ENCODE measurements at regions not wholly inside any gene's neighbourhood (a gene's known extent, or its start where the extent isn't known, plus 50 kb on each side); places are given as distances from the start of the nearest gene placed in this dataset.

- TF ChIP-seq POLR2A (IDR thresholded peaks at IDR 0.05), result no peak
- no peak for TF ChIP-seq CTCF (IDR thresholded peaks at IDR 0.05)
- Histone ChIP-seq H3K4me1 (peaks cover 9 to 77% (median 18%) of the 10 kb centered on the region in 3 donors), H3K27me3 (peaks cover 0 to 7% (median 0%) of the 10 kb centered on the region in 4 donors), H3K36me3 (no peaks in the 10 kb centered on the region), H3K9me3 (no peaks in the 10 kb centered on the region), H3K27ac (no peak overlapping the region), H3K4me3 (no peak overlapping the region)
- no peak for DNase-seq
- 61 to 80% methylated on average over 8 to 9 of the region's 14 CpGs for WGBS, 2 donors
- intact Hi-C loops (cut with DNase I), result no loop called here
Observed at GRCh38 chr20:48197066-48197465, 411.8 kb upstream of the SULF2 start.

DNA sequence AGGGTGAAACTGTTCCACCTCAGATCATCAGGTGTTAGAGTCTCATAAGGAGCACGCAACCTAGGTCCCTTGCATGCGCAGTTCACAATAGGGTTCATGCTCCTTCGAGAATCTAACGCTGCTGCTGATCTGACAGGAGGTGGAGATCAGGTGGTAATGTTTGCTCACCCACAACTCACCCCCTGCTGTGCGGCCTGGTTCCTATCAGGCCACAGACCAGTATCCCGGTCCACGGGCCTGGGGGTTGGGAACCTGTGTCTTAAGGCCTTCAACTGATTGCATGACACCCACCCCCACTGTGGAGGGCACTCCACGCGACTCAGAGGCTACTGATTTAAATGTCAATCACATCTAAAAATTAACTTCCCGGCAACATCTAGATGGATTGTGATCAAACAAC lies 411.2 kb upstream of the SULF2 start:
- Histone ChIP-seq H3K9me3 (no peaks in the 10 kb centered on the region), H3K36me3 (no peaks in the 10 kb centered on the region), H3K4me3 (no peak overlapping the region), H3K4me1 (peaks cover 10 to 82% (median 20%) of the 10 kb centered on the region in 3 donors), H3K27ac (no peak overlapping the region), H3K27me3 (peaks cover 0 to 7% (median 0%) of the 10 kb centered on the region in 4 donors)
- WGBS, 2 donors, result 80 to 83% methylated on average over 1 of the region's 10 CpGs
- no peak for TF ChIP-seq POLR2A (IDR thresholded peaks at IDR 0.05)
- intact Hi-C loops (cut with DNase I), result no loop called here
- no peak for DNase-seq

GRCh38 chr20:48196001-48196400 lies 410.7 kb upstream of the SULF2 start:
- Histone ChIP-seq H3K4me3 (no peak overlapping the region), H3K27ac (no peak overlapping the region), H3K9me3 (no peaks in the 10 kb centered on the region), H3K4me1 (peaks cover 15 to 87% (median 25%) of the 10 kb centered on the region in 3 donors), H3K27me3 (peaks cover 0 to 5% (median 0%) of the 10 kb centered on the region in 4 donors), H3K36me3 (no peaks in the 10 kb centered on the region)
- intact Hi-C loops (cut with DNase I), result no loop called here
- DNase-seq, result no peak
- TF ChIP-seq CTCF (IDR thresholded peaks at IDR 0.05), result no peak
- 59 to 68% methylated on average over 5 of the region's 5 CpGs for WGBS, 2 donors

GRCh38 chr20:48195121-48195870 lies 410.0 kb upstream of the SULF2 start:
- no peak for TF ChIP-seq CTCF (IDR thresholded peaks at IDR 0.05)
- no peak for TF ChIP-seq POLR2A (IDR thresholded peaks at IDR 0.05)
- Histone ChIP-seq H3K4me1 (peaks cover 16 to 94% (median 27%) of the 10 kb centered on the region in 3 donors), H3K27ac (peak overlapping the region in 2 of 4 donors; percentile 16 to 79), H3K4me3 (no peak overlapping the region), H3K36me3 (no peaks in the 10 kb centered on the region), H3K9me3 (no peaks in the 10 kb centered on the region), H3K27me3 (no peaks in the 10 kb centered on the region)
- intact Hi-C loops (cut with DNase I), result no loop called here
- DNase-seq, result no peak
- 93 to 94% methylated on average over 6 to 8 of the region's 9 CpGs for WGBS, 2 donors

DNA sequence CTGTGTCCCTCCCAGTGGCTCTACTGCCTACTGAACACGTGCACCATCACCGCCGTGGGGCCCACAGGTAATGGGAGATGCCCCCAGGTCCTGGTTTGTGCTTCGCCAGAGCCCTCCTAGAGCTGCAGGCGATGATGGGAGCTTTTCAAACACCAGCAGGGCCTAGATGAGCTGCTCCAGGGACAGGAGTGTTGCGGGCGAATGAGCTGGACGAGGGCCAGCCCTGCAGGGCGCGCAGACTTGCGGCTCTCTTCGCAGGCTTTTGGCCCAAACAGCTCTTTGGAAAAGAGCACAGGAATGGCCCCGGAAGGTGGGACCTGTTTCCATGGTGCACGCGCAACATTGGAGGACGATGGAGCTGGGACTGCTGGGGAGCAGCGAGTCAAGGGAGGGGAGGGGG lies 409.3 kb upstream of the SULF2 start:
- intact Hi-C loops (cut with DNase I), result no loop called here
- WGBS, 2 donors, result 63 to 85% methylated on average over 4 to 5 of the region's 17 CpGs

More for the DNA sequence above, 409.3 kb upstream of the SULF2 start:
- no peak for DNase-seq
- TF ChIP-seq POLR2A (IDR thresholded peaks at IDR 0.05) (no peak), CTCF (IDR thresholded peaks at IDR 0.05) (no peak)
- Histone ChIP-seq H3K27ac (peak overlapping the region in 3 of 4 donors; percentile 16 to 79 (median 79)), H3K4me3 (no peak overlapping the region), H3K36me3 (no peaks in the 10 kb centered on the region), H3K4me1 (peaks cover 21 to 100% (median 35%) of the 10 kb centered on the region in 3 donors), H3K9me3 (no peaks in the 10 kb centered on the region), H3K27me3 (no peaks in the 10 kb centered on the region)

Measured in esophagus squamous epithelium (tissue), 5 donors.